Right lung (tissue), 2 donors: ENCODE measurements at regions not wholly inside any gene's neighbourhood (a gene's known extent, or its start where the extent isn't known, plus 50 kb on each side); places are given as distances from the start of the nearest gene placed in this dataset.
"Not testable (repeated sequence)": the region's sequence is repeated elsewhere in the genome, so short reads cannot be mapped to it uniquely, and the experiment has no call there.

ENCODE experiments used
- DNase-seq, 2 donors: peaks; one replicate each; pipeline ENCODE4 v3.0.0-alpha.2; 2013

GRCh38 chr19:28632371-28633080, 580.4 kb downstream of the UQCRFS1 start:
- no peak for DNase-seq

GRCh38 chr19:28631961-28632360, 581.0 kb downstream of the UQCRFS1 start:
- no peak for DNase-seq

- DNase-seq: no peak
Observed at GRCh38 chr19:28627669-28628068, 585.3 kb downstream of the UQCRFS1 start.

- not testable (repeated sequence) for DNase-seq
Observed at GRCh38 chr19:28626407-28626806, 586.5 kb downstream of the UQCRFS1 start.

- no peak for DNase-seq
Observed at GRCh38 chr19:28619816-28620429, 593.0 kb downstream of the UQCRFS1 start.

- no peak for DNase-seq
Observed at GRCh38 chr19:28618504-28618903, 594.4 kb downstream of the UQCRFS1 start.

- no peak for DNase-seq
Observed at GRCh38 chr19:28615966-28616365, 597.0 kb downstream of the UQCRFS1 start.

GRCh38 chr19:28615546-28615916, 597.4 kb downstream of the UQCRFS1 start:
- no peak for DNase-seq

- no peak for DNase-seq
Observed at GRCh38 chr19:28614634-28615545, 598.1 kb downstream of the UQCRFS1 start.

- no peak for DNase-seq
Observed at GRCh38 chr19:28612275-28612769, 600.6 kb downstream of the UQCRFS1 start.

- DNase-seq: peak in 1 of 2 donors; percentile 2
Observed at GRCh38 chr19:28611227-28611914, 601.6 kb downstream of the UQCRFS1 start.

GRCh38 chr19:28610731-28611130, 602.2 kb downstream of the UQCRFS1 start:
- no peak for DNase-seq

GRCh38 chr19:28609944-28610343, 603.0 kb downstream of the UQCRFS1 start:
- no peak for DNase-seq

- no peak for DNase-seq
Observed at GRCh38 chr19:28609091-28609755, 603.7 kb downstream of the UQCRFS1 start.

- DNase-seq: no peak
Observed at GRCh38 chr19:28608292-28608691, 604.7 kb downstream of the UQCRFS1 start.

- no peak for DNase-seq
Observed at GRCh38 chr19:28607066-28607583, 605.8 kb downstream of the UQCRFS1 start.

- DNase-seq: no peak
Observed at GRCh38 chr19:28606269-28607032, 606.5 kb downstream of the UQCRFS1 start.

- DNase-seq: no peak
Observed at GRCh38 chr19:28605501-28606268, 607.3 kb downstream of the UQCRFS1 start.

- no peak for DNase-seq
Observed at GRCh38 chr19:28603453-28603852, 609.5 kb downstream of the UQCRFS1 start.
